ENCODE measurements at regions not wholly inside any gene's neighbourhood (a gene's known extent, or its start where the extent isn't known, plus 50 kb on each side); places are given as distances from the start of the nearest gene placed in this dataset.

GRCh38 chr5:104367978-104368377 is 805.4 kb upstream of the NUDT12 start:
- no peaks in the 10 kb centered on the region for H3K27me3 ChIP-seq
- H3K36me3 ChIP-seq, result no peaks in the 10 kb centered on the region
- no peak for DNase-seq

GRCh38 chr5:104363567-104363966 is 801.0 kb upstream of the NUDT12 start:
- no peaks in the 10 kb centered on the region for H3K9me3 ChIP-seq
- TF ChIP-seq EP300 (IDR thresholded peaks at IDR 0.05), result no peak
- no peak for TF ChIP-seq POLR2A (IDR thresholded peaks at IDR 0.05)
- TF ChIP-seq POLR2AphosphoS5 (IDR thresholded peaks at IDR 0.05), result no peak
- no peak for TF ChIP-seq CTCF (IDR thresholded peaks at IDR 0.05)
- H3K4me1 ChIP-seq, result no peaks in the 10 kb centered on the region
- H3K36me3 ChIP-seq, result no peaks in the 10 kb centered on the region
- H3K27ac ChIP-seq, result no peak overlapping the region
- H3K4me3 ChIP-seq, result no peak overlapping the region
- DNase-seq, result no peak
- H3K27me3 ChIP-seq, result no peaks in the 10 kb centered on the region
- WGBS, 2 donors, result 68 to 82% methylated on average over 3 of the region's 3 CpGs
- ATAC-seq (ENCODE audit: low FRiP score in 2 of 2), result no peak

More at GRCh38 chr5:104367978-104368377, 805.4 kb upstream of the NUDT12 start:
- Histone ChIP-seq H3K4me1 (no peaks in the 10 kb centered on the region), H3K27ac (no peak overlapping the region), H3K9me3 (no peaks in the 10 kb centered on the region), H3K4me3 (no peak overlapping the region)
- ATAC-seq (ENCODE audit: low FRiP score in 2 of 2), result no peak
- TF ChIP-seq POLR2A (IDR thresholded peaks at IDR 0.05), result no peak
- no peak for TF ChIP-seq CTCF (IDR thresholded peaks at IDR 0.05)
- TF ChIP-seq POLR2AphosphoS5 (IDR thresholded peaks at IDR 0.05), result no peak
- TF ChIP-seq EP300 (IDR thresholded peaks at IDR 0.05), result no peak

GRCh38 chr5:104361932-104362331 is 799.3 kb upstream of the NUDT12 start:
- Histone ChIP-seq H3K27ac (no peak overlapping the region), H3K36me3 (no peaks in the 10 kb centered on the region), H3K9me3 (no peaks in the 10 kb centered on the region), H3K27me3 (no peaks in the 10 kb centered on the region), H3K4me3 (no peak overlapping the region), H3K4me1 (no peaks in the 10 kb centered on the region)
- DNase-seq (no peak), ATAC-seq (ENCODE audit: low FRiP score in 2 of 2) (no peak)
- WGBS, 2 donors, result 65 to 71% methylated on average over 5 of the region's 5 CpGs
- no peak for TF ChIP-seq POLR2AphosphoS5 (IDR thresholded peaks at IDR 0.05)
- no peak for TF ChIP-seq CTCF (IDR thresholded peaks at IDR 0.05)
- no peak for TF ChIP-seq POLR2A (IDR thresholded peaks at IDR 0.05)
- no peak for TF ChIP-seq EP300 (IDR thresholded peaks at IDR 0.05)

- H3K27me3 ChIP-seq, result no peaks in the 10 kb centered on the region
- H3K27ac ChIP-seq, result no peak overlapping the region
- TF ChIP-seq CTCF (IDR thresholded peaks at IDR 0.05) (no peak), POLR2A (IDR thresholded peaks at IDR 0.05) (no peak), EP300 (IDR thresholded peaks at IDR 0.05) (no peak)
- 53 to 63% methylated on average over 4 of the region's 4 CpGs for WGBS, 2 donors
- H3K36me3 ChIP-seq, result no peaks in the 10 kb centered on the region
- no peak for DNase-seq
- no peaks in the 10 kb centered on the region for H3K4me1 ChIP-seq
- H3K4me3 ChIP-seq, result no peak overlapping the region
- no peaks in the 10 kb centered on the region for H3K9me3 ChIP-seq
- no peak for ATAC-seq (ENCODE audit: low FRiP score in 2 of 2)
Measured at GRCh38 chr5:104355350-104355749, 792.8 kb upstream of the NUDT12 start.

DNA sequence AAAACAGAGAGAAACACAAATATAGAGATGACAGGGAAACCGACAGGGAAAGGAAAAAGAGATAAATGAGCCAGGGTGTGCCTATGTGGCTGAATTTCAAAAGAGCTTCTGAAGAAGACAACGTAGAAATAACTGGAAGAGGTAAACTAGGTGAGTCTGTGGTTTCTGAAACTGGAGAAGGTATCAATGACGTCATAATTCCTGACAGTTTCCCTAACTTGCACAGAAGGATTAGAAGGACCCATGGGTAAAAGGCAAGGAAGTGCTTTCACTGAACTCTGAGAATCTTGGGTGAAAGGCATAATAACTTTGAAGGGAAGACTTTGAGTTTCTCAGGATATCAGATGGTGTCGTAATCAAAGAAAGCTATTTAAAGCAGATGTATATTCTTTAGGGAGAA is 790.8 kb upstream of the NUDT12 start:
- H3K9me3 ChIP-seq, result no peaks in the 10 kb centered on the region
- no peak overlapping the region for H3K27ac ChIP-seq
- no peak for DNase-seq
- TF ChIP-seq EP300 (IDR thresholded peaks at IDR 0.05) (no peak), CTCF (IDR thresholded peaks at IDR 0.05) (no peak), POLR2A (IDR thresholded peaks at IDR 0.05) (no peak), POLR2AphosphoS5 (IDR thresholded peaks at IDR 0.05) (no peak)
- no peaks in the 10 kb centered on the region for H3K4me1 ChIP-seq
- no peaks in the 10 kb centered on the region for H3K36me3 ChIP-seq
- no peak overlapping the region for H3K4me3 ChIP-seq
- WGBS, 2 donors, result 71 to 73% methylated on average over 4 of the region's 4 CpGs
- H3K27me3 ChIP-seq, result no peaks in the 10 kb centered on the region
- ATAC-seq (ENCODE audit: low FRiP score in 2 of 2), result no peak
